ENCODE measurements at regions not wholly inside any gene's neighbourhood (a gene's known extent, or its start where the extent isn't known, plus 50 kb on each side); places are given as distances from the start of the nearest gene placed in this dataset.

GRCh38 chr5:82329393-82329792, 51.2 kb upstream of the RPS23 start:
- TF ChIP-seq POLR2A (IDR thresholded peaks at IDR 0.05) (no peak), CTCF (IDR thresholded peaks at IDR 0.05) (no peak)
- no peaks in the 10 kb centered on the region for H3K9me3 ChIP-seq
- ATAC-seq, result no peak
- H3K27ac ChIP-seq, result no peak overlapping the region
- H3K36me3 ChIP-seq, result no peaks in the 10 kb centered on the region
- H3K27me3 ChIP-seq, result no peaks in the 10 kb centered on the region
- DNase-seq, result no peak
- intact Hi-C loops (cut with DNase I), result no loop called here
- H3K4me1 ChIP-seq, result peaks cover 0 to 43% (median 4%) of the 10 kb centered on the region in 12 donors
- WGBS, 4 donors, result 93 to 95% (median 94%) methylated on average over 6 of the region's 6 CpGs
- H3K4me3 ChIP-seq, result no peak overlapping the region

Small RNA genes lying in the stretch of these regions (microRNA-seq; reads per million reads assigned to microRNA genes)
- gene MIR3977, result 0 reads per million in 4 donors
